ENCODE measurements at regions not wholly inside any gene's neighbourhood (a gene's known extent, or its start where the extent isn't known, plus 50 kb on each side); places are given as distances from the start of the nearest gene placed in this dataset.

GRCh38 chr2:16523711-16524110 lies 141.9 kb downstream of the CYRIA start:
- no peak for DNase-seq
- Histone ChIP-seq H3K27me3 (no peaks in the 10 kb centered on the region), H3K9me3 (no peaks in the 10 kb centered on the region), H3K27ac (no peak overlapping the region), H3K4me3 (no peak overlapping the region), H3K36me3 (no peaks in the 10 kb centered on the region), H3K4me1 (no peaks in the 10 kb centered on the region)
- TF ChIP-seq EP300 (IDR thresholded peaks at IDR 0.05) (no peak), CTCF (IDR thresholded peaks at IDR 0.05) (no peak), POLR2AphosphoS5 (IDR thresholded peaks at IDR 0.05) (no peak), POLR2A (IDR thresholded peaks at IDR 0.05) (no peak)
- WGBS, 2 donors: 78 to 86% methylated on average over 8 of the region's 8 CpGs
- intact Hi-C loops (cut with DNase I): no loop called here

DNA sequence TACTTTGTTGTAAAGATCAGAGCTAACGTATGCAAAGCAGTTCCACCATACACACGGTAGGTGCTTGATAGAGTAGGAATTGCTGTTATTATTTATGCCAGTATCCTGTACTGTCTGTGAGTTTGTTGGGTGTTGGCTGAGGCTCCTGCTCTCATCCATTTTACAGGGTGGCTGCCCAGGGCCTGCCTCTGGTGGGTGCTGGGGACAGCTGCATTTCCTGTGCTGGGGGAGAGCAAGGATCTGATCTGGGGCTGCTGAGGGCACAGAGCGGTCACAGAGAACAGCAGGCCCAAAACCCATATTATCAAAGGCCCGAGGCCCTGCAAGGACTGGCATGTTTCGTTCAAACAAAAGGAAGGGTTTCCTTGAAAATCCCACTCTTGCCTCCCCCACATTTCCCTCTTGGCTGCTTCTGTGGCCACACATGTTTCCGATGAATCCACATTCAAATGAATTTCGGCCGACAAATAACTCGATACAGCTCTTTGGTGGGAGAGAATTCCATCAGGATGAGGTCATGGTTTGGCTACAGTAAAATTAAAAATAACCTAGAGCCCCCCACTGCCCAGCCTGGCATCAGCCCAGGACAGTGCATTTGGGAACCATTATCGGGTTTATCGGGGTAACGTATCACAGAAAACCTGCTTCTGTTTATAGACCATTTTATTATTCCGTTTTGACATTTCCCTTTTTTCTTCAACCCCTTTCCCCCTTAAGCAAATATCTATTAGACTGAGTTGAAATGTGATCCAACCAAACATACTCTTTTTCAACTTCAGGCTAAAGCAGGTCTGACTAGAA lies 143.4 kb downstream of the CYRIA start:
- no peaks in the 10 kb centered on the region for H3K9me3 ChIP-seq
- H3K4me3 ChIP-seq: no peak overlapping the region
- intact Hi-C loops (cut with DNase I): no loop called here
- no peak overlapping the region for H3K27ac ChIP-seq
- no peak for DNase-seq
- TF ChIP-seq EP300 (IDR thresholded peaks at IDR 0.05): no peak
- TF ChIP-seq CTCF (IDR thresholded peaks at IDR 0.05): no peak
- no peak for TF ChIP-seq POLR2A (IDR thresholded peaks at IDR 0.05)
- TF ChIP-seq POLR2AphosphoS5 (IDR thresholded peaks at IDR 0.05): no peak
- no peaks in the 10 kb centered on the region for H3K4me1 ChIP-seq
- no peaks in the 10 kb centered on the region for H3K27me3 ChIP-seq
- WGBS, 2 donors: 76 to 78% methylated on average over 13 of the region's 13 CpGs
- no peaks in the 10 kb centered on the region for H3K36me3 ChIP-seq

DNA sequence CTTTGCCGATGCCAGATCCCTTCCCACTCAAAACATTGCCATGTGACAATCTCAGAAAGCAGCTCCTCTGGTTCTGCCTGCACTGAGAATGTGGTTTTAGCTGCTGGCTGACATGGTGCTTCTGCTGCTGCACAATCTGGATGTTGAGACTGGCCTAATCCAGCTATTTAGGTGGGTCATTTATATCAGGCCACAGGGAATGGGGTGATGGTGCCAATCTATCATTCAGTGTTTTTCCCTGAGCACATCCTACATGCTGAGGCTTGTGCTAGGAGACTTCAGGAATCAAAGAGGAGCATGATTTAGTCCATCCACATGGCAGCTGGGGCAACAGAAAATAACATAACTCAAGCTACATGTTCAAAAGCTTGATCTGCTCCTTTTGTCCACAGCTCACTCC lies 144.7 kb downstream of the CYRIA start:
- no peak overlapping the region for H3K27ac ChIP-seq
- WGBS, 2 donors: 0 to 36% methylated on average over 1 of the region's 1 CpG
- no peak for TF ChIP-seq EP300 (IDR thresholded peaks at IDR 0.05)
- TF ChIP-seq POLR2A (IDR thresholded peaks at IDR 0.05): no peak
- no peak for TF ChIP-seq POLR2AphosphoS5 (IDR thresholded peaks at IDR 0.05)
- TF ChIP-seq CTCF (IDR thresholded peaks at IDR 0.05): no peak

DNA sequence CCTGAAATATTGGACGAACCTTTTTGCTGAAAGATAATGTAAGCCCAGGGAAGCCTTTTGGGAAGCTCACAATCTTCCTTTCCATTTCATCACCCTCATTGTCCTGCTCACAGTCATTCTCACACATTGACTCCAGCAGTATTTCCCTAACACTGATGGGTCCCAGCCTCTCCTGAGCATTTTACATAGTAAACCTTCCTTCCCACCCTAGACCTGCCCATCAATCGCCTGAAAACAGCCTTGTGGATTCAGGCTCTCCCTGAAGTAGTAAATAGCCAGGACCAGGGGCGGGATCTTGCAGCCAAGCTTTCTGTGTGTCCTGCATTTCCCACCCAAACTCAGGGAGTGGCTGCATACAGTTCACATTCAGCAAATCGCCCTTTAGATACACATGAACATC lies 149.9 kb downstream of the CYRIA start:
- Histone ChIP-seq H3K9me3 (no peaks in the 10 kb centered on the region), H3K27me3 (peaks cover 0 to 8% (median 0%) of the 10 kb centered on the region in 3 donors), H3K27ac (no peak overlapping the region), H3K4me3 (no peak overlapping the region), H3K36me3 (no peaks in the 10 kb centered on the region), H3K4me1 (no peaks in the 10 kb centered on the region)
- intact Hi-C loops (cut with DNase I): no loop called here
- no peak for TF ChIP-seq EP300 (IDR thresholded peaks at IDR 0.05)
- TF ChIP-seq CTCF (IDR thresholded peaks at IDR 0.05): no peak
- DNase-seq: no peak
- 53 to 79% methylated on average over 4 of the region's 4 CpGs for WGBS, 2 donors

More for the DNA sequence above, 144.7 kb downstream of the CYRIA start:
- no peaks in the 10 kb centered on the region for H3K36me3 ChIP-seq
- H3K27me3 ChIP-seq: peaks cover 0 to under 1% (median 0%) of the 10 kb centered on the region in 3 donors
- intact Hi-C loops (cut with DNase I): no loop called here
- DNase-seq: no peak
- no peaks in the 10 kb centered on the region for H3K4me1 ChIP-seq
- no peak overlapping the region for H3K4me3 ChIP-seq
- H3K9me3 ChIP-seq: no peaks in the 10 kb centered on the region

- H3K4me3 ChIP-seq: no peak overlapping the region
- no peak for DNase-seq
- no peaks in the 10 kb centered on the region for H3K36me3 ChIP-seq
- 45 to 83% methylated on average over 2 of the region's 2 CpGs for WGBS, 2 donors
- peaks cover 0 to 18% (median 2%) of the 10 kb centered on the region in 3 donors for H3K27me3 ChIP-seq
- H3K27ac ChIP-seq: no peak overlapping the region
- no peaks in the 10 kb centered on the region for H3K4me1 ChIP-seq
- no peaks in the 10 kb centered on the region for H3K9me3 ChIP-seq
- intact Hi-C loops (cut with DNase I): no loop called here
- TF ChIP-seq POLR2A (IDR thresholded peaks at IDR 0.05) (no peak), EP300 (IDR thresholded peaks at IDR 0.05) (no peak), CTCF (IDR thresholded peaks at IDR 0.05) (no peak), POLR2AphosphoS5 (IDR thresholded peaks at IDR 0.05) (no peak)
Observed at GRCh38 chr2:16513626-16514025, 152.0 kb downstream of the CYRIA start.

Data from sigmoid colon (tissue), 6 donors.